ENCODE measurements at regions not wholly inside any gene's neighbourhood (a gene's known extent, or its start where the extent isn't known, plus 50 kb on each side); places are given as distances from the start of the nearest gene placed in this dataset.

GRCh38 chr4:27619435-27619834 is 758.8 kb downstream of the STIM2 start:
- no peak overlapping the region for H3K4me3 ChIP-seq
- ATAC-seq: no peak
- H3K9me3 ChIP-seq: no peaks in the 10 kb centered on the region
- intact Hi-C loops (cut with DNase I): no loop called here
- H3K27ac ChIP-seq: no peak overlapping the region
- H3K4me1 ChIP-seq: no peaks in the 10 kb centered on the region
- TF ChIP-seq CTCF (IDR thresholded peaks at IDR 0.05) (no peak), POLR2A (IDR thresholded peaks at IDR 0.05) (no peak)
- no peaks in the 10 kb centered on the region for H3K27me3 ChIP-seq
- no peaks in the 10 kb centered on the region for H3K36me3 ChIP-seq (replicated peaks in 1 of 2; ENCODE audit: insufficient read depth in 1 of 2, low read depth in 2 of 2)
- no peak for DNase-seq

GRCh38 chr4:27620886-27621285 is 760.2 kb downstream of the STIM2 start:
- H3K27me3 ChIP-seq: no peaks in the 10 kb centered on the region
- ATAC-seq (no peak), DNase-seq (no peak)
- no peaks in the 10 kb centered on the region for H3K9me3 ChIP-seq
- no peaks in the 10 kb centered on the region for H3K4me1 ChIP-seq
- TF ChIP-seq POLR2A (IDR thresholded peaks at IDR 0.05) (no peak), CTCF (IDR thresholded peaks at IDR 0.05) (no peak)
- H3K4me3 ChIP-seq: no peak overlapping the region
- H3K36me3 ChIP-seq (replicated peaks in 1 of 2; ENCODE audit: insufficient read depth in 1 of 2, low read depth in 2 of 2): no peaks in the 10 kb centered on the region
- intact Hi-C loops (cut with DNase I): no loop called here
- H3K27ac ChIP-seq: no peak overlapping the region

GRCh38 chr4:27624749-27625148 is 764.1 kb downstream of the STIM2 start:
- no peak for DNase-seq
- no peak overlapping the region for H3K27ac ChIP-seq
- no peak for TF ChIP-seq CTCF (IDR thresholded peaks at IDR 0.05)
- TF ChIP-seq POLR2A (IDR thresholded peaks at IDR 0.05): no peak
- no peak for ATAC-seq
- no peaks in the 10 kb centered on the region for H3K9me3 ChIP-seq
- H3K36me3 ChIP-seq (replicated peaks in 1 of 2; ENCODE audit: insufficient read depth in 1 of 2, low read depth in 2 of 2): no peaks in the 10 kb centered on the region
- intact Hi-C loops (cut with DNase I): no loop called here
- H3K27me3 ChIP-seq: no peaks in the 10 kb centered on the region
- H3K4me3 ChIP-seq: no peak overlapping the region
- H3K4me1 ChIP-seq: no peaks in the 10 kb centered on the region

- Histone ChIP-seq H3K27me3 (no peaks in the 10 kb centered on the region), H3K4me3 (no peak overlapping the region), H3K4me1 (no peaks in the 10 kb centered on the region), H3K36me3 (replicated peaks in 1 of 2; ENCODE audit: insufficient read depth in 1 of 2, low read depth in 2 of 2) (no peaks in the 10 kb centered on the region), H3K27ac (no peak overlapping the region), H3K9me3 (no peaks in the 10 kb centered on the region)
- ATAC-seq: no peak
- no peak for DNase-seq
- TF ChIP-seq CTCF (IDR thresholded peaks at IDR 0.05): no peak
- TF ChIP-seq POLR2A (IDR thresholded peaks at IDR 0.05): no peak
- intact Hi-C loops (cut with DNase I): no loop called here
- 74 to 81% methylated on average over 4 of the region's 4 CpGs for WGBS, 2 donors
These were observed 768.0 kb downstream of the STIM2 start for GRCh38 chr4:27628609-27629008.

GRCh38 chr4:27629532-27630225 is 769.0 kb downstream of the STIM2 start:
- no peak for DNase-seq
- WGBS, 2 donors: 54 to 58% methylated on average over 7 of the region's 7 CpGs
- no peak for ATAC-seq
- no peak overlapping the region for H3K4me3 ChIP-seq
- H3K9me3 ChIP-seq: no peaks in the 10 kb centered on the region
- TF ChIP-seq CTCF (IDR thresholded peaks at IDR 0.05) (no peak), POLR2A (IDR thresholded peaks at IDR 0.05) (no peak)
- H3K36me3 ChIP-seq (replicated peaks in 1 of 2; ENCODE audit: insufficient read depth in 1 of 2, low read depth in 2 of 2): no peaks in the 10 kb centered on the region
- no peaks in the 10 kb centered on the region for H3K27me3 ChIP-seq
- no peaks in the 10 kb centered on the region for H3K4me1 ChIP-seq
- intact Hi-C loops (cut with DNase I): no loop called here
- no peak overlapping the region for H3K27ac ChIP-seq

Measured in body of pancreas (tissue), 4 donors.